SK-N-SH (cell line): ENCODE measurements at regions not wholly inside any gene's neighbourhood (a gene's known extent, or its start where the extent isn't known, plus 50 kb on each side); places are given as distances from the start of the nearest gene placed in this dataset.
"Not testable (repeated sequence)": the region's sequence is repeated elsewhere in the genome, so short reads cannot be mapped to it uniquely, and the experiment has no call there.

Source experiments
- CTCF ChIA-PET: fragments of 300-600, 350-600 bp; formaldehyde crosslinking; extraction: SDS; loops from one replicate; lab custom pipeline; 2021; lab: Yijun Ruan, JAX
- POLR2A ChIA-PET: fragments of 350-600 bp; sonication (Branson Sonifier 250); formaldehyde crosslinking; extraction: SDS; loops from one replicate; lab custom pipeline; 2020; ENCODE audit warnings: antibody characterized with exemption, inconsistent platforms; lab: Yijun Ruan, JAX
- DNase-seq: peaks from one replicate; pipeline ENCODE4 v3.0.0; 2012
- H2AFZ ChIP-seq: fragments of 200-600 bp; sonication (generic); 2 replicates; pipeline ENCODE4 v1.8.1; 2016; ENCODE audit warnings: antibody characterized with exemption, mild to moderate bottlenecking, low read depth
- H3F3A ChIP-seq: fragments of 200-600 bp; sonication (generic); replicated peaks from 2 replicates; pipeline ENCODE3; 2016; ENCODE audit warnings: antibody characterized with exemption, mild to moderate bottlenecking; ENCODE audit not compliant: insufficient read depth
- H3K27ac ChIP-seq, 2 experiments: fragments of 200-500 bp in 1 of 2; fragments of 200-600 bp in 1 of 2; sonication (Bioruptor generic) in 1 of 2; sonication (generic), shearing (Covaris generic) in 1 of 2; 2 replicates each; pipeline versions ENCODE4 v1.5.1 to v1.6.1; 2014 to 2016; ENCODE audit warnings: low read depth in 2 of 2, inconsistent platforms in 1 of 2, low read length in 1 of 2, mild to moderate bottlenecking in 1 of 2, mixed read lengths in 1 of 2
- H3K27me3 ChIP-seq: fragments of 200-600 bp; sonication (generic), shearing (Covaris generic); 2 replicates; pipeline ENCODE4 v1.6.1; 2016; ENCODE audit warnings: mixed run types; ENCODE audit not compliant: insufficient read depth
- H3K36me3 ChIP-seq, 2 experiments: fragments of 200-500 bp in 1 of 2; fragments of 200-600 bp in 1 of 2; sonication (Bioruptor generic) in 1 of 2; sonication (generic) in 1 of 2; replicated peaks in 1 of 2; 2 replicates each; pipeline versions ENCODE3 to v1.5.1; 2014 to 2016; ENCODE audit warnings: low read length in 1 of 2, mild to moderate bottlenecking in 1 of 2; ENCODE audit not compliant: insufficient read depth in 2 of 2, control insufficient read depth in 1 of 2
- H3K4me1 ChIP-seq, 2 experiments: fragments of 200-500 bp in 1 of 2; fragments of 200-600 bp in 1 of 2; sonication (Bioruptor generic) in 1 of 2; sonication (generic), shearing (Covaris generic) in 1 of 2; 2 replicates each; pipeline versions ENCODE4 v1.5.1 to v1.6.1; 2014 to 2016; ENCODE audit warnings: low read depth in 1 of 2, low read length in 1 of 2, mixed run types in 1 of 2; ENCODE audit not compliant: insufficient read depth in 2 of 2, control insufficient read depth in 1 of 2
- H3K4me2 ChIP-seq: fragments of 200-600 bp; sonication (generic), shearing (Covaris generic); 2 replicates; pipeline ENCODE4 v1.6.1; 2017; ENCODE audit warnings: mixed run types
- H3K4me3 ChIP-seq, 2 experiments: fragments of 200-500 bp in 1 of 2; fragments of 200-600 bp in 1 of 2; sonication (Bioruptor generic) in 1 of 2; sonication (generic), shearing (Covaris generic) in 1 of 2; 2 replicates each; pipeline versions ENCODE4 v1.5.1 to v1.8.1; 2014 to 2016; ENCODE audit warnings: low read depth in 2 of 2, inconsistent platforms in 1 of 2, low read length in 1 of 2, mild to moderate bottlenecking in 1 of 2, mixed read lengths in 1 of 2, moderate library complexity in 1 of 2
- H3K79me2 ChIP-seq: fragments of 200-600 bp; sonication (generic); 2 replicates; pipeline ENCODE4 v1.8.1; 2017; ENCODE audit warnings: mild to moderate bottlenecking; ENCODE audit not compliant: insufficient read depth
- H3K9ac ChIP-seq: fragments of 200-600 bp; sonication (generic); 2 replicates; pipeline ENCODE4 v1.6.1; 2017; ENCODE audit warnings: mixed run types
- H3K9me2 ChIP-seq: fragments of 200-600 bp; sonication (generic); 2 replicates; pipeline ENCODE4 v1.6.1; 2017; ENCODE audit warnings: mixed run types
- H3K9me3 ChIP-seq: fragments of 200-600 bp; sonication (generic); 2 replicates; pipeline ENCODE4 v1.6.1; 2017; ENCODE audit warnings: mixed run types, mild to moderate bottlenecking, moderate library complexity
- H4K20me1 ChIP-seq: fragments of 200-600 bp; sonication (generic); 2 replicates; pipeline ENCODE4 v1.6.1; 2017; ENCODE audit warnings: mild to moderate bottlenecking, mixed run types; ENCODE audit not compliant: insufficient read depth
- WGBS: methylation state at CpG from one replicate; pipeline ENCODE4 v1.1.6; 2017; ENCODE audit warnings: low lambda C conversion rate; 5-methylcytosine and 5-hydroxymethylcytosine counted together

DNA sequence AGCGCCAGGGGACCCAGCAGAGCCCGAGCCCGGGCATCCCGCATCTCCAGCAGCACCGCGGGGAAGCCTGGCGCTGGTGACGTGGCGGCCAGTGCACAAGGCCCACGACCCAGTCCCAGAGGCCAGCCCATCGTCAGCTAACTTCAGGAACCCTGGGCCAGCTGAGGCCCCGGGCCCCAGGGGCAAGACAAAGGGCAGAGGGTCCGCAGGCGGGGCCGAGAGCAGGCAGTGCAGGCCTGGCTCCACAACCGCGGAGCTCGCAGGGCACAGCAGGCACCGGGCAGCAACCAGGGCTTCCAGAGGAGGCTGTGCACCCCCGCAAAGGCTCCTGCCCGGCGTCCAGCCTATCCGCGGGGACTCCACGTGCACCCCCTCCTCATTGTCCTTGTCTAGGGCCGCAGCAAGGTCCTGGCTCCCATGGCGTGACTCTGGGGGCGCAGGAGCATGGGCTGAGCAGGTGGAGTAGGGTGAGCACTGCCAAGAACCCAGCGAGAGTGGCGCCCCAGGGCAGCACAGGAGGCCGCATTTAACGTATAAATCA is 352.5 kb downstream of the KCNJ18 start:
- H3K79me2 ChIP-seq, H4K20me1 ChIP-seq, H3K9ac ChIP-seq, H3K9me3 ChIP-seq, H3K27ac ChIP-seq, CTCF ChIA-PET, H3K9me2 ChIP-seq, H3K4me1 ChIP-seq, H3K36me3 ChIP-seq, H3K4me3 ChIP-seq, DNase-seq, H2AFZ ChIP-seq, H3F3A ChIP-seq, H3K4me2 ChIP-seq, POLR2A ChIA-PET, H3K27me3 ChIP-seq: not testable (repeated sequence)
- 13% methylated on average over 23 of the region's 32 CpGs for WGBS

DNA sequence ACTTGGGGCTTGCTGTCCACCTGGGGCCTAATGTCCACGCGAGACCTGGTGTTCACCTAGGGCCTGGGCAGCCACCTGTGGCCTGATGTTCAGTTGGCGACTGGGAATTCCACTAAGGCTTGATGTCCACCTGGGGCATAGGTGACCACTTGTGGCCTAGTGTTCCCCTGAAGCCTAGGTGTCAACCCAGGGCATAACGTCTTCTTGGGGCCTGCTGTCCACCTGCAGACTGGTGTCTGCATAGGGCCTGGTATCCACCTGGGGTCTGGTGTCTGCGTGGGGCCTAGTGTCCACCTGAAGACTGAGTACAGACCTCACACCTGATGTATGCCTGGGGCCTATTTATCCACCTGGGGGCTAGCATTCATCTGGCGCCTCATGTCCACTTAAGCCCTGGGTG is 355.2 kb downstream of the KCNJ18 start:
- POLR2A ChIA-PET, H3K9ac ChIP-seq, H3F3A ChIP-seq, H3K9me3 ChIP-seq, H3K4me1 ChIP-seq, H3K9me2 ChIP-seq, DNase-seq, H3K36me3 ChIP-seq, H3K79me2 ChIP-seq, CTCF ChIA-PET, H2AFZ ChIP-seq, H3K4me3 ChIP-seq, H3K4me2 ChIP-seq, H3K27me3 ChIP-seq, H3K27ac ChIP-seq, H4K20me1 ChIP-seq: not testable (repeated sequence)
- WGBS = 26% methylated on average over 5 of the region's 6 CpGs

DNA sequence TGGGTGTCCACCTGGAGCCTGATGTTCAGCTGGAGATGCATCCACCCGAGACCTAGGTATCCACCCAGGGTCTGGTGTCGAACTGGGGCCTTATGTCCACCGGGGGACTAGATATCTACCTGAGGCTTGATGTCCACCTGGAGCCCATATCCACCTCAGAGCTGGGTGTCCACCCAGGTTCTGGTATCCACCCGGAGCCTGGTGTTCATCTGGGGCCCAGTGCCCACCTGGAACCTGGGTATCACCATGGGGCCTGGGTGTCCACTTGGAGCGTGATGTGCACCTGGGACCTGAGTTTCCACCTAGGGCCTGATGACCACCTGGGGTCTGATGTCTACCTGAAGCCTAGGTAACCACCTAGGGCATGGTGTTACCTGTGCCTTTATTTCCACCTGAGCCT is 355.9 kb downstream of the KCNJ18 start:
- not testable (repeated sequence) for H3K79me2 ChIP-seq, H3K27ac ChIP-seq
- WGBS = 20% methylated on average over 1 of the region's 5 CpGs

DNA sequence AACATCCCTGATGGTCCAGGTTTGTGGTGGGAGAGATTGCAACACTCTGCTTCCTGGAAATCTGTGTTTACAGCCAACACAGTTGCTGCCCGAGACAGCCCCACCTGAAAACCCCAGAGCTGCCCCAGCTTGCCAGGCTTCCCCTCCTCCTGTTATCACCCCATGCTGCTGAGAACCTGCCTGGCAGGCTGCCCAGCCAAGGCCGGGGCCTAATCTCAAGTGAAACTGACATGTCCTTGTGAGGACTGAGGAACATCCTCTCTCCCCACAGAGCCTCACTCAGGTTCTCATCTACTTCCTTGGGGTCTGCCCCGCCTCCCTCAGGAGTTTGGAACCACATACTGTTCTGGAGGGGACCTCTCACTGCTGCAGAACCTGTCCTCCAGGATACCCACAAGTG is 358.4 kb downstream of the KCNJ18 start:
- H3K9me3 ChIP-seq, H3K9ac ChIP-seq, H3K4me2 ChIP-seq, H3F3A ChIP-seq, H3K79me2 ChIP-seq, H4K20me1 ChIP-seq, H2AFZ ChIP-seq, POLR2A ChIA-PET, H3K27me3 ChIP-seq, DNase-seq, CTCF ChIA-PET, H3K27ac ChIP-seq, H3K4me3 ChIP-seq, H3K9me2 ChIP-seq, H3K4me1 ChIP-seq, H3K36me3 ChIP-seq: not testable (repeated sequence)
- 4% methylated on average over 2 of the region's 3 CpGs for WGBS

More for the DNA sequence above, 355.9 kb downstream of the KCNJ18 start:
- CTCF ChIA-PET, H3K9ac ChIP-seq, DNase-seq, H3K4me3 ChIP-seq, POLR2A ChIA-PET, H3K27me3 ChIP-seq, H3K9me3 ChIP-seq, H3K36me3 ChIP-seq, H2AFZ ChIP-seq, H3K4me1 ChIP-seq, H3K9me2 ChIP-seq, H4K20me1 ChIP-seq, H3F3A ChIP-seq, H3K4me2 ChIP-seq: not testable (repeated sequence)

DNA sequence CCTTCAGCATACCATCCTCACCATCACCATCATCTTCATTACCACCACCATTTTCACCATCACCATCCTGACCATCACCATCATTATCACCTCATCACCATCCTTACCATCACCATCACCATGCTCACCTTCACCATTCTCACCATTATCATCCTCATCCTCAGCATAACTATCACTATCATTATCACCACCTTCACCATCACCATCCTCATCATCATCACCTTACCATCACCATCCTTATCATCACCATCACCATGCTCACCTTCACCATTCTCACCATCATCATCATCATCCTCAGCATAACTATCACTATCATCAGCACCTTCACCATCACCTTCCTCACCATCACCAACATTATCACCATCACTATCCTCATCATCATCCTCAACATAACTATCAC is 360.4 kb downstream of the KCNJ18 start:
- H3K9me2 ChIP-seq, H3K27me3 ChIP-seq, H3K4me2 ChIP-seq, H3K36me3 ChIP-seq, POLR2A ChIA-PET, H3K9ac ChIP-seq, H4K20me1 ChIP-seq, H3K9me3 ChIP-seq, H3K27ac ChIP-seq, H2AFZ ChIP-seq, H3K79me2 ChIP-seq, DNase-seq, CTCF ChIA-PET, H3K4me1 ChIP-seq, H3K4me3 ChIP-seq, H3F3A ChIP-seq: not testable (repeated sequence)

DNA sequence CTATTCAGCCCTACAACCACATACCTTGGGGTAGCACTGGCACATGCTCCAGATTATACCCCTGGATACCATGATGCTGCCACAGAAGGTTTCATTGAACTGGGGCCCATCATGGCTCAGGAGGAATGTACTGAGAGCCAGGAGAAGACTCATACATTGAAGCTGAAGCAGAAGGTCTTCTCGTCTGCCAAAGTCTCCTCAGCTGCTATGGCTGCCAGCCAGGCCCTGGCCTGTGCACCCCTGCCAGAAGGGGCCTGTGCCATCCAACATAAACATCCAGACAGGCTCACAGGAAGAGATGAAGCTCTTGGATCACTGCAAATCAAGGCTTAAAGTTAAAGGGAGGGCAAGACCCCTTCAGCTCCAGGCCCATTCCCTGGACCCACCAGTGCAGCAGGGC is 364.2 kb downstream of the KCNJ18 start:
- H2AFZ ChIP-seq, H3K36me3 ChIP-seq, H3K4me3 ChIP-seq, H3K9me2 ChIP-seq, DNase-seq, H3K4me1 ChIP-seq, H3K9me3 ChIP-seq, CTCF ChIA-PET, H3K4me2 ChIP-seq, H3K27ac ChIP-seq, H3F3A ChIP-seq, H3K9ac ChIP-seq, POLR2A ChIA-PET, H3K27me3 ChIP-seq, H4K20me1 ChIP-seq, H3K79me2 ChIP-seq: not testable (repeated sequence)
- WGBS = 0% methylated on average over 1 of the region's 1 CpG

DNA sequence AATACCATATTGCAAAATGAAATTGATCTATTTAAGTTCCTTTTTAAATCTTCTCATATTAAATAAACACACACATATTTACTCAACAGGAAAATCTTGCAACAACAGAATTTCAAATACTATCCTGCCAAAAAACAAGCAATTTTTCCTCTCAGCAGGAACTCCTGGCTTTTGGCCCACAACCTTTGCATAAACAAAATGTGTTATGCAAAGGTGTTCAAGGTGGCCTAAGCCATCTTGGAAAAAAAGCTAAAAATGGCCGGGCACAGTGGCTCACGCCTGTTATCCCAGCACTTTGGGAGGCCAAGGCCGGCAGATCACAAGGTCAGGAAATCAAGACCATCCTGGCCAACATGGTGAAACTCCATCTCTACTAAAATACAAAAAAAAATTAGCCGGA is 383.6 kb downstream of the KCNJ18 start:
- H3K9ac ChIP-seq, H3K4me3 ChIP-seq, H4K20me1 ChIP-seq, H3K79me2 ChIP-seq, H3K27ac ChIP-seq, H3K27me3 ChIP-seq, POLR2A ChIA-PET, DNase-seq, H3K4me2 ChIP-seq, H2AFZ ChIP-seq, H3K9me3 ChIP-seq, CTCF ChIA-PET, H3K4me1 ChIP-seq, H3F3A ChIP-seq, H3K9me2 ChIP-seq, H3K36me3 ChIP-seq: not testable (repeated sequence)
- WGBS = 0% methylated on average over 4 of the region's 4 CpGs
